SU-DHL-6 (cell line): ENCODE measurements at regions not wholly inside any gene's neighbourhood (a gene's known extent, or its start where the extent isn't known, plus 50 kb on each side); places are given as distances from the start of the nearest gene placed in this dataset.

Experiments
- CTCF ChIP-seq: fragments of 200-600 bp; sonication (generic); IDR thresholded peaks from one replicate; pipeline ENCODE4 v1.5.1; 2017; ENCODE audit warnings: antibody characterized with exemption, mild to moderate bottlenecking, low read length, moderate library complexity; ENCODE audit not compliant: insufficient read depth, poor library complexity, severe bottlenecking
- EZH2phosphoT487 ChIP-seq: fragments of 200-600 bp; sonication (generic), shearing (Covaris generic); conservative IDR thresholded peaks from 2 replicates; pipeline ENCODE4 v1.6.1; 2018; ENCODE audit warnings: mild to moderate bottlenecking, antibody characterized with exemption, low read length, moderate library complexity, mixed read lengths

GRCh38 chr4:174099712-174100111 lies 183.8 kb downstream of the FBXO8 start:
- TF ChIP-seq CTCF (no peak), EZH2phosphoT487 (no peak)
